Fibroblast of villous mesenchyme (primary cell): ENCODE measurements at regions not wholly inside any gene's neighbourhood (a gene's known extent, or its start where the extent isn't known, plus 50 kb on each side); places are given as distances from the start of the nearest gene placed in this dataset.
A peak's percentile ranks its signal among the peaks of the same experiment; 100 is the strongest.

Experiments
- DNase-seq: peaks from one replicate; pipeline ENCODE4 v3.0.0-alpha.2; 2010; ENCODE audit warnings: low read depth
- H3K4me3 ChIP-seq: 2 replicates; pipeline ENCODE4 v1.5.1; 2011; ENCODE audit warnings: low read depth, mild to moderate bottlenecking, low read length
- CTCF ChIP-seq: IDR thresholded peaks from 2 replicates; pipeline ENCODE4 v1.5.1; 2012; ENCODE audit warnings: low read depth, mild to moderate bottlenecking, low read length; ENCODE audit not compliant: insufficient read depth

- H3K4me3 ChIP-seq: no peak overlapping the region
- DNase-seq: peak; percentile 70
- TF ChIP-seq CTCF: peak; percentile 50
Measured at GRCh38 chr5:33180900-33181299, 259.9 kb upstream of the TARS1 start.

GRCh38 chr5:33182986-33183385 is 257.8 kb upstream of the TARS1 start:
- H3K4me3 ChIP-seq: no peak overlapping the region
- no peak for TF ChIP-seq CTCF

GRCh38 chr5:33184367-33184766 is 256.4 kb upstream of the TARS1 start:
- TF ChIP-seq CTCF: no peak
- DNase-seq: no peak
- no peak overlapping the region for H3K4me3 ChIP-seq

More at GRCh38 chr5:33182986-33183385, 257.8 kb upstream of the TARS1 start:
- no peak for DNase-seq

- DNase-seq: no peak
- TF ChIP-seq CTCF: no peak
- no peak overlapping the region for H3K4me3 ChIP-seq
Measured at GRCh38 chr5:33188089-33188488, 252.7 kb upstream of the TARS1 start.

- TF ChIP-seq CTCF: no peak
- DNase-seq: no peak
- H3K4me3 ChIP-seq: no peak overlapping the region
Measured at GRCh38 chr5:33194914-33195313, 245.9 kb upstream of the TARS1 start.

GRCh38 chr5:33195431-33196165 is 245.2 kb upstream of the TARS1 start:
- no peak overlapping the region for H3K4me3 ChIP-seq
- peak; percentile 45 for DNase-seq
- TF ChIP-seq CTCF: no peak

- H3K4me3 ChIP-seq: no peak overlapping the region
- TF ChIP-seq CTCF: no peak
- no peak for DNase-seq
Measured at GRCh38 chr5:33198836-33199235, 241.9 kb upstream of the TARS1 start.
